HG03439 (cell line): ENCODE measurements at regions not wholly inside any gene's neighbourhood (a gene's known extent, or its start where the extent isn't known, plus 50 kb on each side); places are given as distances from the start of the nearest gene placed in this dataset.

Experiments used
- ATAC-seq: cut with Tn5 transposase; IDR thresholded peaks from one replicate; pipeline ENCODE4 v1.9.1; 2021; ENCODE audit warnings: mild to moderate bottlenecking, moderate library complexity; ENCODE audit not compliant: unreplicated experiment

DNA sequence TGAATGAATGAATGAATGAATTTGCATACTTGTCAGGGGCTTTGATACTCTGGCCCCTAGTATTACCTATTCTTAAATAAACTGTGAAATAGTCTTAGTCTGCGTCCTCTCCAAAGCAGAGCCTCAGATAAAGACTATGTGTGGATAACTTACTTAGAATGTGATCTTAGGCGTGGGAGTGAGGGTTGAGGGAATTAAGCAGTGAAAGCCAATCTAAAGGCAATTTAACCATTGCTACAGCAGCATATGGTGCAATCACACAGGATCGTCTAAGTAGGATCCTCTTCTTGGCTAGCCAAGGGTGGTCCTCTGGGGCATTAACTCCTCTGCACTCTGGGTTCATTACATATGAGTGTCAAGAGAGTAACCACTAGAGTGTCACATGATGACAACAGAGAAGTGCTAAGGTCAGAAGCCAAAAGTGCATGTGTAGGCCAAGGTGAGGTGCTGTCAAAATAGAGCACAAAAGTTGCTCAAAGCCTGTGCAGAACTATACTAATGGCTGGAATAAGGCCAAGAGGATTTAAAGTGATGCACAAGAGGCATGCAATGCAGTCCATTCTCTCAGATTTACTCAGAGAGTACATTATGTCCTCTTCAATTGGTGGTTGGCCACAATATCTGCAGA, 274.4 kb upstream of the SEMA6A start:
- no peak for ATAC-seq

DNA sequence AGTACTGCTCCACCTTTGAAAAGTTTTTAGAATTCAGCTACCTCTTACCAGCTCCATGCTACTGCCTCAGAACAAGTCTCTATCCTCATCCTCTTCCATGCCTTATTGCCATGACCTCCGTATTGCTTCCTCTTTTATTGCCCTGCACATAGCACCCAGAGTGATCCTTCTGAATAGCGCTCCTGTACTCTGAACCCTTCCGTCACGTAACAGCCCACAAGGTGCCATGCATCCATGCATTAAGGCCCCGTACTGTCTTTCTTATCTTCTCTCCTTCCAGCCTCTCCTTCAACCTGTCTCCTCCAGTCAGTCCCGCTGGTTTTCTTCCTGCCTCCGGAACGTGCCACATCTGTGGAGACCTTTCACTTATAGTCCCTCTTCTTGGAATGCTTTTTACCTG, 273.3 kb upstream of the SEMA6A start:
- no peak for ATAC-seq

DNA sequence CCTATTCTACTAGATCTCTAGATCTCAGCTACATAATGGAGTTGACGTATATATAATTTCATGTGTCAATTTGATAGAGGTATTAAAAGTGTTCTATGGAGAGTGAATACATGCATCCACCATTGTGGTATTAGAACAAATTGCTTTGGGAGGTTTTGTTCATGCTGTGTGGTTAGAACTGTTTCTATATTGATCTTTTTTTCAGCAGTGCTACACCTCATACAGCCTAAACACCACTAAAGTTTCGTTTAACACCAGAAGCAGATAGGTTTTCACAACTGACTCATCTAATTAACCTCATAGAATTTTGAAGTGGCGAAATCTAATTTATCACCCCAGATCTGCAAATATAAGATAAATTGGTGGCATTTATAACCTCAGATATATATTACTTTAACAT, 269.4 kb upstream of the SEMA6A start:
- ATAC-seq = no peak

DNA sequence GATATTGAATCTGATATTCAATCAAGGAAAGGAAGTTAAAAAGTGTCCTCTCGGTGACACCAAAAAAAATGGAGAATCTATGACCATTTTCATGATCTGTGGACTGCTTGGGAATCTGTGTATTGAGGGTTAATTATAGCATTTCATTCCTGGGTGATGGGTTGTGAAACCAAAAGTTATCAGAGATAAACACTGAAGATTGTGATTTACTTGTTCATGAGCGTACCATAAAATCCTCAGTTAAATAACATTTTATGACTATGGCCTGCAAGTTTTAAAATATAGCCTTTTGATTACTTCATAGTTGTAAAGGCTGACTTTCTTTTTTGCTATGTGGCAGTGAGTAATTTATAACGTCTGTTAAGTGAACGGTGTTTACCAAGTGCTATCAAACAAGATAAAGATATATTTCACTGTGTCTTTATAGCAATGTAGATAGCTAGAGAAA, 267.9 kb upstream of the SEMA6A start:
- no peak for ATAC-seq

DNA sequence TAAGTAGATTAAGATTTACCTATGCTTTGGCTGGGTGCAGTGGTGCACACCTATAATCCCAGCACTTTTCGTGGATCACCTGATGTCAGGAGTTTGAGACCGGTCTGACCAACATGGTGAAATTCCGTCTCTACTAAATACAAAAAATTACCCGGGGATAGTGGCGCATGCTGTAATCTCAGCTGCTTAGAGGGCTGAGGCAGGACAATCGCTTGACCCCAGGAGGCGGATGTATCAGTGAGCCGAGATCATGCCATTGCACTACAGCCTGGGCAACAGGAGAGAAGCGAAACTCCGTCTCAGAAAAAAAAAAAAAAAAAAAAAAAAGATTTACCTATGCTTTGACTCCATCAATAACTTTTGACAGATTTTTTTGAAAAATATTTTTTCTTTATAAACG, 267.1 kb upstream of the SEMA6A start:
- ATAC-seq = no peak

DNA sequence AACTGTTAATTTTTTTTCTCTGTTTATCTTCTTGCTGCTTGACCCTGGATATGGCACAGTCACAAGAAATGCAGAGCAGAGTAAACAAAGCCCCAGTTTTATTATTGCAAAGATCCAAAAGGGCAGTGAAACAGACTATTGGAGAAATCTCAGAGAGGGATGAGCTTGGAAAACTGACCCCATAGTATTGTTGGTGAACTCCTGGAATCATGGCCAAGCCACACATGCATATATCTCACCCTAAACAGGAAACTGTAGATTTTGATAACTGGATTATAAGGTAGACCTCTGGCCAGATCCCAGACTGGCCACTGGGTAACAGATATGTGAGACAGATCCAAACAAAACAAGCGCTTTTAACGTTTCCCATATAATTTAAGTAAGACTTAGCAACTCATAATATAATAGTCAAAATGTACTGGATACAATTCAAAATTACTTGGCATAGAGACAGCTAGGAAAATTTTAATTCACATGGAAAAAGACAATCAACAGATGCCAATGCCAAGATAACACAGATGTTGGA, 263.5 kb upstream of the SEMA6A start:
- ATAC-seq = no peak

DNA sequence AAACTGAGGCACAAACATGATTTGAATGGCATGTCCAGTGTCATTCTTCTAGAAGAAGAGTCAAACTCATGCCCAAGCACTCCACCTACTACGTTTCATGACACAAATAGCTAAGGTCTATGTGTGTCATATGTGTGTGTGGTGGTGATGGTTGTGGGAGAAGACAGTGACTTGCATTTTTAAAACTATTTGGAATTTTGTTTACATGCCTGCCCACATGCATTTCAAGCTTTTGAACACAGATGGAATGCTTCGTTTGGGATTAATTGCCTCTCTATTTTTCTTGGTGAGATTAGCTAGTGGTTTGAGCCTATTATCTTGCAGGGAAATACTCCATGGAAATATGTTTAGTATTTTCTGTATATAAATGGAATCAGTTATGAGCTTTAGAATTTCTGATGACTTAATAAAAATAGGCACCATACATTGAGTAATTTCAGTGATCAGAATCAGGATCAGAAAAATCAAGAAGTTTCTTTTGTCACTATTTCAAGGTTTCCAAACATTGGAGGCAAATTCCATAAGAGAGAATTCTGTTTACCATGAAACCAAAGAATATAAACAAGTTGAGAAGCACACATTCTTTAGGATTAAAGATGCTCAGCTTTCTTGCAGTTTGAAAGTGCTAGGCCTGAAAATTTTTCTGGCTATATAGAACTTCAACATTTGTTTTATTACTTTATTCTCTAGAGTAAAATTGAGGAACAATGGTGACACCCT, 260.3 kb upstream of the SEMA6A start:
- no peak for ATAC-seq

DNA sequence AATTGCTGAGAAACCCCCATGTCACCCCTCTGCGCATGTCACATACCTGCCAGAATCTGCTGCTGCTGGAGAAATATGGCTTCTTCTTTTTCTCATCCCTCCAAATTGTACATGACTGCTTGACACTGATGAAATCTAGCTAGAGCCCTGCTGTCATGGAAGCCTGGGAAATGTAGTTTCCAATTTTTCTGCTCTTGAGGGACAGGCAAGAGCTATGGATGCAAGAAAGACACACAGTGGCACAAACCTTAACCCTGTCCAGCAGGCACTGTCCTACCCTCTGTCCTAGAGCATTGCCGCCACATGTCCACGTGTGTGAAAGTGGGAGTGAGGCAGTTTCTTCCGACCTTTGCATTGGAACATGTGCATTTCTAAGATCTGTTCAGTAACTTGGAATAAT, 255.5 kb upstream of the SEMA6A start:
- no peak for ATAC-seq

DNA sequence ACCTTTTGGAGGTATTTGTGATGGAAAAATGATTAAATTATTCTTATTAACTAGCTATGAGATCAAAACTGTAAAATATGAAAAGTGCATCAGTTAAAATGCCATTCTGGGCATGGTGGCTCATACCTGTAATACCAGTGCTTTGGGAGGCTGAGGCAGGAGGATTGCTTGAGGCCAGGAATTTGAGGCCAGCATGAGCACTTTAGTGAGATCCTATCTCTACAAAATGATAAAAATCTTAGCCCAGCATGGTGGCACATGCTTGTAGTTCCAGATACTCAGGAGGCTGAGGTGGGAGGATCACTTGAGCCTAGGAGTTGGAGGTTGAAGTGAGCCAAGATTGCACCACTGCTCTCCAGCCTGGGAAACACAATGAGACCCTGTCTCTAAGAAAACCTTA, 252.5 kb upstream of the SEMA6A start:
- no peak for ATAC-seq

DNA sequence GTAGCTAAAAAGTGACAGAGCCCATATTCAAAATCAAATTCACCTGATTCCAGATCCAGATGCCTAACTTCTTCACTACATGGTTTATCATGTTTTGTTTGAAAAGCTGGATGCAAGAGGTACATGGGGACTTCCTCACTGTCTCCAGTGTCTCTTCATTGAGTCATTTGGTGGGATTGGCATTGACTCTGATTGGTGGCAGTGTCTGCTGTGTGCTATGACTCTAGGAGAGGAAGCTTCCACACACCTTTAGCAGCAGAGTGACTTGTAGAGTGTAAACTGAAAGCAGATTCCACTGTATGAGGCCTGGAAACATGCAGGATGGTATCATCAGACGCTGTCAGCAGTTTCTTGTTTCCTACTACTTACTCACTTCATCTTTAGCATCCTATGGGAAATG, 250.9 kb upstream of the SEMA6A start:
- ATAC-seq = no peak

DNA sequence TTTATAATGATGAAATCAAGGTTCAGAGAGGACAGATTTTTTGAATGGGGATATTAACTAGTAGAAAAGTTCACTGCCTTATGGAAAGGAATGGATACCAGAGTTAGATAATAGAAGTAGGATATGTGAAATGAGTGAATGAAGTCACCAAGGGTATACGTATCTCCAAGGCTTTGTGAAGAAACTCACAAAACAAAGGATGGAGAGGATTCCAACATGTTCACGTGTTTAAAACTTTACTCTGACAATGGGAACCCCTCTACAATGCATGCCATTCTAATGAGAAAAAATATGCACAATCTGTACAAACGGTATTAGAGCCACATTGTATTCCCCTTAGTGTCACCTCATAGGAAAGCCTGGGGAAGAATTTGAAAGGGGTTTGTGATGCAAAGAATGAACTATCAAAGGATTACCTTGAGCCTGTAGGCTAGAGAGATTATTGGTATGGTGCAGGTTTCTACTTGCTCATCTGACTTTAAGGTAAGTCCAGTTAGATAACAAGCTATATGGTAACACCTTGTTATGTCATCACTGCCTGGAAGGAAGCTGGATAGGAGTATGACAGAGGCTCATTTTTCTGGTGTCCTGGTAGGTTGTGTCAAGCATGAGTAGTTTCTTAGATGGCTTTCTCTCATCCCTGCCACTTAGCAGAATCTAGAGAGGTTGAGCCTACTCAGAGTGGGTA, 250.3 kb upstream of the SEMA6A start:
- no peak for ATAC-seq

DNA sequence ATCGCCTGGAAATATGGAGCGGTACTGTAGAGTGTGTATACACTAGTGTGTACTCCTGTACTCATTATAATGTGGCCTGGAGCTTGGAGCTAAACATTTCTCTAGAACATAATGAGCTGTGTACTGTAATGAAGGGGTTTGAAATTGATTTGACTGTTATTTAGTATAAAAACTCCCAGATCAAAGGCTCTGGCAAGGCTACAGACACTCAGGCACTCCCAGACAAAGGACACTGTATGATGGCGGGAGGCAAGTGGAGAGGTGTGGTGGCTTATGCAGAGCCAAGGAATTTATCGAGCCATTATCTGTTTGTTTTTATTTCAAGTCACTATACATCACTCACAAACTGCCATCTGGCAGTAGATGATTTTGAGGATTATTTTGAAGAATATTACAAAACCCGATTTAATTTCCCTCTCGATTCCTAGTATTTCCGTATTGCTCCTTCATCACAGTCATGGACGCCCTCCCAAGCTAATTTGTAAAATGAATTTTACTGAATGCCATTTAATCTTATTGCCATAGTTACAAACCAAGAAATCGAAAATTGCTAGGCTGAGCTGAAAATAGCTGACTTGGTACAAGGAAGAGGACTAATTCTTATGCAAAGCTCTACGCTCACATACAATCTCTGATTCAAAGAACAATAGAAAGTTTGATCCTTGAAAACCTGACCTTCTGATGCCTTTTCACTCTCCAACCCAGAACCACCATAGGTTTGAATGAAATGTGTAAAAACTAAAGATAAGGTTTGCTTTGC, 240.2 kb upstream of the SEMA6A start:
- no peak for ATAC-seq

DNA sequence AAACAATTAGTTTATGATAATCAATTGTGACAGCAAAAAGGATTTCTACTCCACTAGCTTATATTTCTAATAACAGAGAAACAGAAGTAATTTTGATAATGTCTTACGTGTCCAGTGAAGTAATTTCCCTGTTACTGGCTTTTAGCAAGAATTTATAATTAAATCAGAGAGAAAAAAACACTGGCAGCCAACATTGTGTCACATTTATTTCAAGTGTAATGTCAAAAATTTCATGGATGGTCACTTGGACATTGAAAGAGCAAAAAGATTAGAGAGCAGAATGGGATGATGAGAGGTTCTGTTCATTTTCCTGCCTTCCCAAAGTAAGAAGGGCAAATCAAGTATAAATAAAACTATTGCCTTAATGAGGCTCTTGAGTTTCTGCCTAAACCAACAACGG, 239.3 kb upstream of the SEMA6A start:
- no peak for ATAC-seq

DNA sequence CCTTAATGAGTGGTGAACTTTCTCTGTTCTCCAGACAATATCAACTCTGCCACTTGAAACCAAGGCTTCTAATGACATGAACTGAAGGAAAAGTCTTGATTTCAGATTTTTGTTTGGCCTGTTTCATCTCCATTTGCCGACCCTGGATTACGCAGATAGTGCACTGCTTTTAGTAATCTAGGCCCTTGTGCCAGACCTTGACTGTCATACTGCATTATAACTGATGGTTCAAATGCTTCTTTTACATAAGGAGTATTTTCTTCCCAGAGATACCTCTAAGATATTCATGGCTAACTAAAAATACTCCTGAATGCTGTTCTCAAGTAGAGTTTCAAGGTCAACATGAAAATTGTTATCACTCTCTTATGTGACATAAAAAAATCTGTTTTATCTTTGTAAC, 238.7 kb upstream of the SEMA6A start:
- ATAC-seq = no peak

DNA sequence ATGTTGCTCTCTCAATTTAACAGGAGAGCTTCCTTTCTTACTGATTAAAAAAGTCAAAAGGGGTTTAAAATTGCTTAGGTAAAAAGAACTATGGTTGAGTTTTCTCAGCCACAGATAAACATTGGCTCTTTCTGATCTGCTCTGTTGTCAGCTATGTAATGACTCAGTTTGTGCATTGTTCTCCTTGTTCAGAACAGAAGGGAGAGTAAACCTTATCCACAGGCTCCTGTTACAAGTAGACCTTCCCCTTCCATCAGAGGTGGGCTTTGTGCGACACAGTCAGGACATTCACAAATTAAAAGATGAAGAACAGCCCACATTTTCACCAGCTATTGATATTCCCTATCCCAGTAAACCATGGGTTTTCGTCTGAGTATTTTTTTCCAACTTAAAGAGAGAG, 236.3 kb upstream of the SEMA6A start:
- ATAC-seq = no peak

DNA sequence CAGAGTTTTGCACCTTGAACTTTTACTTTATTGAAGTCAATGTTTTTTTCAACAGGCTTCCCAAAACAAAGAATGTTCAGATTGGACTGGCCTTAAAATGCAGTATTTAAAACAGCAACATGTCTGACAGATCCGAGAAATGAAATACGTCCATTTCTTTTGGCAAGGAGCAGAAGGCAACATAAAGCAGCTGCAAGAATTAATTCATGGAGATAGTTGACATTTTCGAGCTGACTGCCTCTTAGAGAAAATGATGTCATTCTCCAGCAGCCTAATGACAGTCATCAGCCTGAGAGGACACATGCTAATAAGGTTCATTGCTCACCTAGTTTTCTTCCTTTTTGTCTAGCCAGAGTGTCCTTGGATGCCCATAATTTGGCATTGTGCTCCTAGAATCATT, 232.2 kb upstream of the SEMA6A start:
- no peak for ATAC-seq

DNA sequence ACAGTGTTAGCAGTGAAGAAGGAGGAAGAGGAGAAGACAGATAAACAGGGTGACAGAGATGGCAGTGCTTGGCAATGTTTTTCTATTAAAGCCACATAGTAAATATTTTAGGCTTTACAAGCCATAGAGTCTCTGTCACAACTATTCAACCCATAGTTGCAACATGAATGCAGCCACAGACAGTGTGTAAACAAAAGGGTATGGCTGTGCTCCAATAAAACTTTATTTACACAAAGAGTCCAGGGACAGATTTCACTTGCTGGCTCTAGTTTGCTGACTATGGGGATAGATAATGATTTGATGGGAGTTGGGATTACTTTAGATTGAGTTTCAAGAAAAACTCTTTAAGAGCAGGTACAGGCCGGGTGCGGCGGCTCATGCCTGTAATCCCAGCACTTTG, 224.8 kb upstream of the SEMA6A start:
- ATAC-seq = no peak

DNA sequence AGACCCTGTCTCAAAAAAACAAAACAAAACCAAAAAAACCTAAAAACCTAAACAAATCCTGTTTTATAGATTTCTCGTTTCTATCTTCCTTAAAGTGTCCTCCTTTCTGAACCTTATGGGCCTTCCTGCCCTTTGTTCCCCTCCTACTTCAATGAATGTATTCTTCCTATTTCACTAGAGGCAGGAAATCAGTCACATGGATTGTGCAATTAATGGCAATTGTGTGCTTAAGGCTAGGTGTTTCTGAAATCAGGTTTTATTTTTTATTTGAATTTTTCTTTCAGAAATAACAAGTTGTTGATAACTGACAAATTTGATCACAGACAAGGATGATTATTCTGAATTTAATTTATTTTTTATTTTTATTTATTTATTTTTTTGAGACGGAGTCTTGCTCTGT, 220.6 kb upstream of the SEMA6A start:
- ATAC-seq = no peak

DNA sequence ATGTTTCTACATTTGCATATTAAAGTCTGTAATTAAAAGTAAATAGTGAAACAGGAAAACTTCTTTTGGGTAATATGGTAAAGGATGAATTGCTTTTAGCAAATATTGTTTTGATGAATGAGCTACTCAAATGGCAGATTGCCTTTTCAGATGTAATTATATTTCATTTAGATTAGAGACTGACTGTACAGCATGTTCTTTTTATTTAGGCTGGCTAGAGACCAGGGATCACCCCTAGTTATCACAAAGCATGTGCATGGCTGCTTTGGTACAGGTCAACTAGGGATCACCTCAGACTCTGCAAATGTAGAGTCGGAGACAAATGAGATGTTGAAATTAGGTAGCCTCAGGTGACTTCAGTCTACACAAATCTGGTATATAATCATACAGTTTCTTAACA, 214.9 kb upstream of the SEMA6A start:
- ATAC-seq = no peak

DNA sequence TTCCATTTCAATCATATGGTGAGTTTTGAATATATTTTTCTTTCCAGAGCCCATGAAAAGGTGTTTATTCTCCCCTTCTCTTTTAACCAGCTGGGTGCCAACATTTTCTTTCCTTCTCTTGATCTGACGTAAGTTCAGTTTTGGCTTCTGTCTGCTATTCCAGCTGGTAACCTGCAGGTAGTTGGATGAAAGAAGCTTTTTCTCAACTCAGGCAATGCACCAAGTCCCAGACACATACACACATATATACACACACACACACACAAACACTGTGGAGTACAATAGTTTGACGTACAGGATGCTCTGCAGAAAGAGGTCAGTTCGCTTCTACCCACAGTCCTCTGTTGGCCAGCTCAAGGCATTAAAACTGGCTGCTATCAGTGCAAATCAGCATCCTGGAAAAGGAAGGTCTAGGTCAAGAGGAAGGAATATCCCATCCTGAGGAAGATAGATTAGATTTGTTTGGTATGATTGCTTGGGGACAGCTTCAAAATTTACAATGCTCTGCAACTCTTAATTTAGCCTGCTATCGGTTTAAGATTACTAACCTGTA, 214.3 kb upstream of the SEMA6A start:
- ATAC-seq = no peak

DNA sequence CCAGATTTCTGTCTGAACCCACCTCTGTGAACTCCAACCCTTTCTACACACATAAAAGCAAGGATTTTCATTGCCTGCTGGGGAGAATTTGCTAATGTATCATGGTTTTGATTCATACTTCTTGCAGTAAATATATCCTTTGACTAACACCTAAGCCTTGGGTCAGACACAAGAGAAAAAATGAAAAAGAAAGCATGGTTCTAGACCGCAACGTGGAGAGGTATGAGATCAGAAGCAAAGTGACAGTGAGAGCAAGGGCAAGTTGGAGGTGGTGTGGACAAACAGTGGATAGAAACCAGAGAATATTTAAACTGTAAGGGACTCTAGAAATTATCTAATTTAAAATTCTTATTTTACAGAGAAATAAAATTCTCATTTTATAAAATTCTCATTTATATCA, 212.9 kb upstream of the SEMA6A start:
- no peak for ATAC-seq
